ENCODE measurements at regions not wholly inside any gene's neighbourhood (a gene's known extent, or its start where the extent isn't known, plus 50 kb on each side); places are given as distances from the start of the nearest gene placed in this dataset.

DNA sequence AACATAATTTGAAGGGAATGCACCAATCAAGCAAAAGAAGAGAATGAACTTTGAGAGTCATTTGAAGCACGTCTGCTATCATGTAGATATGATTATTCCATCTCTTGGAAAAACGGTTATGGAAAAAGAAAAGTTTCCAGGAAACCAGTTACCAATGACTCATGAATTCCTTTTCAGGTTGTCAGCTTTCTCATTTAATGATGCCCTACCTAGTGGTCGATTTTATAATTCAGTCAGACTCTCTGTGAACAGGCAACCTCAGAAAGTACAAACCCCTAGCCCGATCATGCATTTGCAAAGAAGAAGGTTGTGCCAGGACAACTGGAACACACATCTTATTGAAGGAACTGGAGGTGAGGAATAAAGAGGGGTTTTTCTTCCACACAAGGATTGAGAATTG, 355.1 kb upstream of the GRIA1 start:
- TF ChIP-seq, protein P1, sequence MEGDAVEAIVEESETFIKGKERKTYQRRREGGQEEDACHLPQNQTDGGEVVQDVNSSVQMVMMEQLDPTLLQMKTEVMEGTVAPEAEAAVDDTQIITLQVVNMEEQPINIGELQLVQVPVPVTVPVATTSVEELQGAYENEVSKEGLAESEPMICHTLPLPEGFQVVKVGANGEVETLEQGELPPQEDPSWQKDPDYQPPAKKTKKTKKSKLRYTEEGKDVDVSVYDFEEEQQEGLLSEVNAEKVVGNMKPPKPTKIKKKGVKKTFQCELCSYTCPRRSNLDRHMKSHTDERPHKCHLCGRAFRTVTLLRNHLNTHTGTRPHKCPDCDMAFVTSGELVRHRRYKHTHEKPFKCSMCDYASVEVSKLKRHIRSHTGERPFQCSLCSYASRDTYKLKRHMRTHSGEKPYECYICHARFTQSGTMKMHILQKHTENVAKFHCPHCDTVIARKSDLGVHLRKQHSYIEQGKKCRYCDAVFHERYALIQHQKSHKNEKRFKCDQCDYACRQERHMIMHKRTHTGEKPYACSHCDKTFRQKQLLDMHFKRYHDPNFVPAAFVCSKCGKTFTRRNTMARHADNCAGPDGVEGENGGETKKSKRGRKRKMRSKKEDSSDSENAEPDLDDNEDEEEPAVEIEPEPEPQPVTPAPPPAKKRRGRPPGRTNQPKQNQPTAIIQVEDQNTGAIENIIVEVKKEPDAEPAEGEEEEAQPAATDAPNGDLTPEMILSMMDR (IDR thresholded peaks at IDR 0.05; ENCODE audit: insufficient read depth, low read length, poor library complexity, severe bottlenecking), result peak; percentile 2
- no peak for DNase-seq (ENCODE audit: low read depth)

DNA sequence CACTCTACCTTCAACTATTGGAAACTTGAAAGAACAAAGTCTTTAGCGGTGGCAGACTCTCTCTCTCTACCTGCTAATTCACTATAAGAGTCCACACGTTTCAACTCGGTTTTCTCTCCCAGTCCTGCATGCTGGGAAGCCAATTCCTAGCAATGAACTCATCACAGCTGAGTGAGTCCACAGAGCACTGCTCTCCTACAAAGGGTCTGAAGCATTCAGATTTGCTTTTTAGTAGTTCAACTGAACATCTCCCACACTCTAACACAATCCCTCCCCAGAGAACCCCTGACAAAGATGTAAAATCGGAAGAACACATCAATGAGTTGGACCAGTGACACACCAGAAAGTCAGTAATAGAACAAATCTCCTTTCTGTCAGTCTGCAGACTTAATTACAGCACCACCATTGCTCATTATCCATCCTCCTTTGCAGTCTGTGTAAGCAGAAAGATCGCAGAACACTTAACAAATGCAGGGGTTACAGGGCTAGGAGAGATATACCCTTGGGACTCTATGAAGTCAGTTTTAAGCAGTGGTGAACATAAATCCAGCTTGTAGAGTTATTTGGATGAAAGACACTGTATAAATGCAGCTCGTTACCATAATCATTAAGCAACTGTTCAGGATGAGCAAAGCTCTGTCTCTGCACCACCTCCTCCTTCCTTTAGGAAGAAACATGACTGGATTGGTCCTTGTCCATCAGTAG, 353.4 kb upstream of the GRIA1 start:
- H3K36me3 ChIP-seq (ENCODE audit: control insufficient read depth, insufficient read depth, low read length), result no peaks in the 10 kb centered on the region
- DNase-seq (ENCODE audit: low read depth), result no peak
- no peak overlapping the region for H3K4me3 ChIP-seq (ENCODE audit: low read depth, low read length)
- TF ChIP-seq, protein P1 (IDR thresholded peaks at IDR 0.05; ENCODE audit: insufficient read depth, low read length, poor library complexity, severe bottlenecking), result no peak
- no peaks in the 10 kb centered on the region for H3K27me3 ChIP-seq (ENCODE audit: control insufficient read depth, insufficient read depth, low read length)

More for the DNA sequence above, 355.1 kb upstream of the GRIA1 start:
- Histone ChIP-seq H3K4me3 (ENCODE audit: low read depth, low read length) (no peak overlapping the region), H3K27me3 (ENCODE audit: control insufficient read depth, insufficient read depth, low read length) (no peaks in the 10 kb centered on the region), H3K36me3 (ENCODE audit: control insufficient read depth, insufficient read depth, low read length) (no peaks in the 10 kb centered on the region)

GRCh38 chr5:153147891-153148623, 342.4 kb upstream of the GRIA1 start:
- TF ChIP-seq, protein P1 (IDR thresholded peaks at IDR 0.05; ENCODE audit: insufficient read depth, low read length, poor library complexity, severe bottlenecking), result peak; percentile 78
- DNase-seq (ENCODE audit: low read depth), result peak; percentile 43
- Histone ChIP-seq H3K4me3 (ENCODE audit: low read depth, low read length) (no peak overlapping the region), H3K36me3 (ENCODE audit: control insufficient read depth, insufficient read depth, low read length) (no peaks in the 10 kb centered on the region), H3K27me3 (ENCODE audit: control insufficient read depth, insufficient read depth, low read length) (no peaks in the 10 kb centered on the region)

- Histone ChIP-seq H3K36me3 (ENCODE audit: control insufficient read depth, insufficient read depth, low read length) (no peaks in the 10 kb centered on the region), H3K27me3 (ENCODE audit: control insufficient read depth, insufficient read depth, low read length) (no peaks in the 10 kb centered on the region), H3K4me3 (ENCODE audit: low read depth, low read length) (no peak overlapping the region)
- TF ChIP-seq, protein P1 (IDR thresholded peaks at IDR 0.05; ENCODE audit: insufficient read depth, low read length, poor library complexity, severe bottlenecking), result no peak
- no peak for DNase-seq (ENCODE audit: low read depth)
Measured at GRCh38 chr5:153148624-153148976, 341.9 kb upstream of the GRIA1 start.

- TF ChIP-seq, protein P1 (IDR thresholded peaks at IDR 0.05; ENCODE audit: insufficient read depth, low read length, poor library complexity, severe bottlenecking), result no peak
- H3K4me3 ChIP-seq (ENCODE audit: low read depth, low read length), result no peak overlapping the region
- H3K27me3 ChIP-seq (ENCODE audit: control insufficient read depth, insufficient read depth, low read length), result no peaks in the 10 kb centered on the region
- no peaks in the 10 kb centered on the region for H3K36me3 ChIP-seq (ENCODE audit: control insufficient read depth, insufficient read depth, low read length)
- DNase-seq (ENCODE audit: low read depth), result no peak
Measured at GRCh38 chr5:153151558-153151957, 338.9 kb upstream of the GRIA1 start.

Data from kidney epithelial cell (primary cell).